ENCODE measurements at regions not wholly inside any gene's neighbourhood (a gene's known extent, or its start where the extent isn't known, plus 50 kb on each side); places are given as distances from the start of the nearest gene placed in this dataset.
"Not testable (repeated sequence)": the region's sequence is repeated elsewhere in the genome, so short reads cannot be mapped to it uniquely, and the experiment has no call there.

DNA sequence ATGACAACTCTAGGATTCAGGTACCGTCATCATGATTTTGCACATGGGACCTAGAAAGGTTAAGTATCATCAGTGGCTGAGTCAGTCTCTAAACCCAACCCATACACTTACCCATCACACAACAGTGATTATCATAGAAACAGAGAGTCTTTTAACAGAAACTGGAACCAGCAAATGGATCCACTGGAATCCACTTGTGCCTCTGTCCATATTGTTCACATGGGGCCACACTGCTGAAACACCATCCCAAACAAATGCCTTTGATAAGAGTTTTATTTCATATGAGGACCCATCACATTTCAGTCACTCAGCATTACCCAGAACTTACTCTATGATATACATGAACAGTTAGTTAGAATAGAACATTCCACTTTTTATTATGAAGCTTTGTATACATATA is 430.0 kb downstream of the STK39 start:
- Mint-ChIP-seq H3K4me3 (no peak overlapping the region), H3K4me1 (no peaks in the 10 kb centered on the region), H3K27ac (no peak overlapping the region), H3K9me3 (no peaks in the 10 kb centered on the region), H3K36me3 (no peaks in the 10 kb centered on the region), H3K27me3 (peaks cover 7 to 9% of the 10 kb centered on the region in 2 donors)
- Histone ChIP-seq H3K27me3 (replicated peaks in 1 of 2; ENCODE audit: control insufficient read depth in 2 of 2, extremely low read depth in 1 of 2, insufficient read depth in 2 of 2, low read length in 1 of 2) (no peaks in the 10 kb centered on the region), H3K9me3 (peaks cover 2% of the 10 kb centered on the region), H3K36me3 (ENCODE audit: control insufficient read depth in 2 of 2, extremely low read depth in 1 of 2, insufficient read depth in 1 of 2, low read length in 1 of 2) (no peaks in the 10 kb centered on the region), H3K4me3 (ENCODE audit: control insufficient read depth in 1 of 2, extremely low read depth in 1 of 2, low read length in 1 of 2) (no peak overlapping the region), H3K27ac (ENCODE audit: low read length) (no peak overlapping the region), H3K4me1 (ENCODE audit: control insufficient read depth in 1 of 2, extremely low read depth in 1 of 2, insufficient read depth in 2 of 2, low read length in 2 of 2) (no peaks in the 10 kb centered on the region)
- POLR2A ChIA-PET = no interaction called here
- WGBS (ENCODE audit: insufficient coverage) = 43% methylated on average over 1 of the region's 1 CpG
- DNase-seq (no peak), ATAC-seq (replicated peaks in 1 of 4) (no peak)
- CTCF ChIA-PET = no interaction called here

DNA sequence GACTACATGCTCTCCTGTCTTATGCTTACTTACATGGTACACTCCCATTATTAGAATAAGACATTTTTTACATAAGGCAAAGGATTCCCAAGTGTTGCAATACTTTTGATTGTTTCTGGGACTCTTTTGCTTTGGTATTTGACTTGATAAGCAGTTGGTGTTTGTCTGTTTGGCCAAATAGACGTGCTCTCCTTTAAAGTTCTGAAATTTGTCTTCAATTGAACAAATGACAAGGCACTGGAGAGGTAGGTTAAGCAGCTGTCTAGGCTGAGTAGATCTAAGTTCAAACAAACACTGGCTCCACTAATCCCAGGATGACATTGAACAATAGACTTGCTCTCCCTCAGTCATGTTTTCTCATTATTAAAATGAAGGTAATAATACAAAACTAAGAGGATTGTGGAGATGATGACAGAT is 430.5 kb downstream of the STK39 start:
- ChIA-PET POLR2A (no interaction called here), CTCF (no interaction called here)
- Mint-ChIP-seq H3K27ac (no peak overlapping the region), H3K36me3 (no peaks in the 10 kb centered on the region), H3K9me3 (no peaks in the 10 kb centered on the region), H3K4me1 (no peaks in the 10 kb centered on the region), H3K4me3 (no peak overlapping the region), H3K27me3 (peaks cover 7 to 9% of the 10 kb centered on the region in 2 donors)
- ATAC-seq (replicated peaks in 1 of 4) = no peak
- no peak overlapping the region for H3K4me3 ChIP-seq (ENCODE audit: control insufficient read depth in 1 of 2, extremely low read depth in 1 of 2, low read length in 1 of 2)
- H3K9me3 ChIP-seq = peaks cover 2% of the 10 kb centered on the region
- H3K36me3 ChIP-seq (ENCODE audit: control insufficient read depth in 2 of 2, extremely low read depth in 1 of 2, insufficient read depth in 1 of 2, low read length in 1 of 2) = no peaks in the 10 kb centered on the region
- H3K4me1 ChIP-seq (ENCODE audit: control insufficient read depth in 1 of 2, extremely low read depth in 1 of 2, insufficient read depth in 2 of 2, low read length in 2 of 2) = no peaks in the 10 kb centered on the region
- DNase-seq = no peak
- no CpG with 5 or more reads among the region's 1 CpG for WGBS (ENCODE audit: insufficient coverage)
- H3K27ac ChIP-seq (ENCODE audit: low read length) = no peak overlapping the region
- H3K27me3 ChIP-seq (replicated peaks in 1 of 2; ENCODE audit: control insufficient read depth in 2 of 2, extremely low read depth in 1 of 2, insufficient read depth in 2 of 2, low read length in 1 of 2) = no peaks in the 10 kb centered on the region

DNA sequence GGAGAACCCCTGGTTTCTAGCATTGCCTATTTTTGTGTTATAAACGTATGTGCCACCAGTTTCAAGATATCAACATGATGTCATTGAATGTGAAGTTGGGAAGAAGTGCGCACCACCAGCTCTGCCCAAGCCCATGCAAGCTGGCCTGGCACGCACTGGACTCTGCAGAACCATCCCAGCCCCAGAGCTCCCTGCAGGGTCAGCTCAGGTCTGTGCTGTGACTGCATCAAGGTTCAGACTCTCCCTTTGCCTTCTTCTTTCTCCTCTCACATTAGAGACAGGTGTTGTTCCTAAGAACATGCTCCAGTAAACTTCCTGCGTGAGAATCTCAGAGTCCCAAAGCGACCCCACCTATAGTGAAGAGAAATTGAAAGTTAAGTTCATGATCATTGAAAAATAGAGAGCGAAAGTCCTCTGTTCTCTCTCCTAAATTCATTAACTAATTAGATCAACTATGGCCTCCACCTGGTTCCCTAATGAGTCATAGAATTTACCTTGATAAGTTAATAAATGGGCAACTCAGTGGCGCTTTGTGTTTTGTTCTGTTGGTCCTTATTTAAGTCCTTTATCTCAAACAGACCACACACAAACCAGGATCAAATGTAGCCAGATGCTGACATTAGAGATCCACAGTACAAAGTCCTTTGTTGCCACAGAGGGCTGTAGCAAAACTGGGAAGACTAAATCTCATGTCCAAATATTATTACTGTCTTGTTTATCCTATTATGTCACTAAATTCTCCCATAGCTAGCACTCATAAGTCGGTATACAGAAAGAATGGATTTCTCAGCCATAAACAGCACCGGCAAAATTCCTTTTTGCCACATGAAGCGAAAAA is 432.3 kb downstream of the STK39 start:
- Histone ChIP-seq H3K27me3 (replicated peaks in 1 of 2; ENCODE audit: control insufficient read depth in 2 of 2, extremely low read depth in 1 of 2, insufficient read depth in 2 of 2, low read length in 1 of 2) (no peaks in the 10 kb centered on the region), H3K4me3 (ENCODE audit: control insufficient read depth in 1 of 2, extremely low read depth in 1 of 2, low read length in 1 of 2) (no peak overlapping the region), H3K36me3 (ENCODE audit: control insufficient read depth in 2 of 2, extremely low read depth in 1 of 2, insufficient read depth in 1 of 2, low read length in 1 of 2) (no peaks in the 10 kb centered on the region), H3K4me1 (ENCODE audit: control insufficient read depth in 1 of 2, extremely low read depth in 1 of 2, insufficient read depth in 2 of 2, low read length in 2 of 2) (no peaks in the 10 kb centered on the region), H3K9me3 (peaks cover 2% of the 10 kb centered on the region), H3K27ac (ENCODE audit: low read length) (no peak overlapping the region)
- peaks cover 0 to 2% (median 0%) of the 10 kb centered on the region in 3 donors for H3K9me3 Mint-ChIP-seq
- peaks cover 7 to 12% of the 10 kb centered on the region in 2 donors for H3K27me3 Mint-ChIP-seq
- no peak overlapping the region for H3K4me3 Mint-ChIP-seq
- WGBS (ENCODE audit: insufficient coverage) = 40% methylated on average over 1 of the region's 10 CpGs
- ChIA-PET POLR2A (no interaction called here), CTCF (no interaction called here)
- no peak for DNase-seq
- no peak overlapping the region for H3K27ac Mint-ChIP-seq
- H3K36me3 Mint-ChIP-seq = no peaks in the 10 kb centered on the region
- no peaks in the 10 kb centered on the region for H3K4me1 Mint-ChIP-seq
- no peak for ATAC-seq (replicated peaks in 1 of 4)

DNA sequence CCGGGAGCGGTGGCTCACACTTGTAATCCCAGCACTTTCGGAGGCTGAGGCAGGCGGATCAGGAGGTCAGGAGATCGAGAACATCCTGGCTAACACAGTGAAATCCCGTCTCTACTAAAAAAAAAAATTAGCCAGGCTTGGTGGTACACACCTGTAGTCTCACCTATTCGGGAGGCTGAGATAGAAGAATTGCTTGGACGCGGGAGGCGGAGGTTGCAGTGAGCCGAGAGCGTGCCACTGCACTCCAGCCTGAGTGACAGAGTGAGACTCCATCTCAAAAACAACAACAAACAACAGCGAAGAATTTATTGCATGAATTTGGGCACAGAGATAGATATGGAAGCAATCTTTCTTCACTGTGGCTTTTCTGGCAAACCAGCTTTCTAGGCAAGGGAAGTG is 432.9 kb downstream of the STK39 start:
- H3K4me1 ChIP-seq (ENCODE audit: control insufficient read depth in 1 of 2, extremely low read depth in 1 of 2, insufficient read depth in 2 of 2, low read length in 2 of 2); H3K4me1 Mint-ChIP-seq; H3K36me3 Mint-ChIP-seq; H3K9me3 Mint-ChIP-seq; H3K4me3 Mint-ChIP-seq; DNase-seq; CTCF ChIA-PET; H3K9me3 ChIP-seq; H3K36me3 ChIP-seq (ENCODE audit: control insufficient read depth in 2 of 2, extremely low read depth in 1 of 2, insufficient read depth in 1 of 2, low read length in 1 of 2); POLR2A ChIA-PET; H3K4me3 ChIP-seq (ENCODE audit: control insufficient read depth in 1 of 2, extremely low read depth in 1 of 2, low read length in 1 of 2); H3K27me3 ChIP-seq (replicated peaks in 1 of 2; ENCODE audit: control insufficient read depth in 2 of 2, extremely low read depth in 1 of 2, insufficient read depth in 2 of 2, low read length in 1 of 2); H3K27ac Mint-ChIP-seq; H3K27ac ChIP-seq (ENCODE audit: low read length); ATAC-seq (replicated peaks in 1 of 4): not testable (repeated sequence)
- 89% methylated on average over 11 of the region's 13 CpGs for WGBS (ENCODE audit: insufficient coverage)
- peaks cover 7 to 12% of the 10 kb centered on the region in 2 donors for H3K27me3 Mint-ChIP-seq

DNA sequence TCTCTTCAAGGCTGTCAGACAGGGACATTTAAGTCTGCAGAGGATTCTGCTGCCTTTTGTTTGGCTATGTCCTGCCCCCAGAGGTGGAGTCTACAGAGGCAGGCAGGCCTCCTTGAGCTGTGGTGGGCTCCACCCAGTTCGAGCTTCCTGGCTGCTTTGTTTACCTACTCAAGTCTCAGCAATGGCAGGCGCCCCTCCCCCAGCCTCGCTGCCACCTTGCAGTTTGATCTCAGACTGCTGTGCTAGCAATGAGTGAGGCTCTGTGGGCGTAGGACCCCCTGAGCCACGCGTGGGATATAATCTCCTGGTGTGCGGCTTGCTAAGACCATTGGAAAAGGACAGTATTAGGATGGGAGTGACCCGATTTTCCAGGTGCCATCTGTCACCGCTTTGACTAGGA is 437.6 kb downstream of the STK39 start:
- Mint-ChIP-seq H3K9me3 (peaks cover 2 to 13% (median 6%) of the 10 kb centered on the region in 3 donors), H3K27me3 (peaks cover 5 to 12% of the 10 kb centered on the region in 2 donors)
- H3K4me3 Mint-ChIP-seq; ATAC-seq (replicated peaks in 1 of 4); H3K4me1 ChIP-seq (ENCODE audit: control insufficient read depth in 1 of 2, extremely low read depth in 1 of 2, insufficient read depth in 2 of 2, low read length in 2 of 2); H3K36me3 Mint-ChIP-seq; H3K27ac ChIP-seq (ENCODE audit: low read length); H3K27ac Mint-ChIP-seq; H3K4me1 Mint-ChIP-seq; POLR2A ChIA-PET; H3K36me3 ChIP-seq (ENCODE audit: control insufficient read depth in 2 of 2, extremely low read depth in 1 of 2, insufficient read depth in 1 of 2, low read length in 1 of 2); DNase-seq; H3K9me3 ChIP-seq; H3K4me3 ChIP-seq (ENCODE audit: control insufficient read depth in 1 of 2, extremely low read depth in 1 of 2, low read length in 1 of 2); CTCF ChIA-PET; H3K27me3 ChIP-seq (replicated peaks in 1 of 2; ENCODE audit: control insufficient read depth in 2 of 2, extremely low read depth in 1 of 2, insufficient read depth in 2 of 2, low read length in 1 of 2): not testable (repeated sequence)
- WGBS (ENCODE audit: insufficient coverage) = 83% methylated on average over 5 of the region's 9 CpGs

DNA sequence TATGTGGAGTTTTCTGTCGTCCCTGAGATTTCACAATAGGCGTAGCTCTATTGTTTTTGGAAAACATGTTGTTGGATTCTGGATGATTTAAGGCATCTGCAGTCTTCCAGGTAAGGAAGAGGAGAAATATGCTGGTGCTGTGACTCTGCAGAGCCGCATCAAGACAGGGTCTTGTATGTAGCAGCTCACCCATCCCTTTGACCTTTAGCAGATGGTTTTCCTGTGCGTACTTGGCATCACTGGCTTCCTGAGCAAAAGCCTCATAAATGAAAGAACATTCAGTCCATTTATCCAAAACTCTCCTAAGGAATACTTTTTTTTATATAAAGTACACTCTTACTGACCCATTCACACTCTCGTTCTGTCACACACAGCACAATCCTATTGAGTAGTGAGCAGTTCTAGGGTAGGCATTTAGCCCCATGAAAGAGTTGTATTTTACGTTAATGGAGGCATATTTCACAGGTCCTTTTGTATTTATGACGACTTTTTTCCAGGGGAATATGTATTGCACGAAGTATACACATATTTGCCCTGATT is 443.9 kb downstream of the STK39 start:
- Mint-ChIP-seq H3K27me3 (no peaks in the 10 kb centered on the region), H3K4me3 (no peak overlapping the region), H3K4me1 (no peaks in the 10 kb centered on the region), H3K9me3 (peaks cover 0 to 13% (median under 1%) of the 10 kb centered on the region in 3 donors), H3K36me3 (no peaks in the 10 kb centered on the region), H3K27ac (no peak overlapping the region)
- ChIA-PET CTCF (interaction anchor here in 1 of 2 donors (0.6 kb wide), 1 partner anchor 138 kb away, joined by 3 read pairs; no protein-coding TSS in a partner anchor), POLR2A (no interaction called here)
- H3K27me3 ChIP-seq (replicated peaks in 1 of 2; ENCODE audit: control insufficient read depth in 2 of 2, extremely low read depth in 1 of 2, insufficient read depth in 2 of 2, low read length in 1 of 2) = no peaks in the 10 kb centered on the region
- 70% methylated on average over 2 of the region's 8 CpGs for WGBS (ENCODE audit: insufficient coverage)
- no peak overlapping the region for H3K27ac ChIP-seq (ENCODE audit: low read length)
- no peaks in the 10 kb centered on the region for H3K4me1 ChIP-seq (ENCODE audit: control insufficient read depth in 1 of 2, extremely low read depth in 1 of 2, insufficient read depth in 2 of 2, low read length in 2 of 2)
- ATAC-seq (replicated peaks in 1 of 4) = no peak
- H3K4me3 ChIP-seq (ENCODE audit: control insufficient read depth in 1 of 2, extremely low read depth in 1 of 2, low read length in 1 of 2) = no peak overlapping the region
- no peak for DNase-seq
- H3K36me3 ChIP-seq (ENCODE audit: control insufficient read depth in 2 of 2, extremely low read depth in 1 of 2, insufficient read depth in 1 of 2, low read length in 1 of 2) = no peaks in the 10 kb centered on the region
- H3K9me3 ChIP-seq = no peaks in the 10 kb centered on the region

Measured in T-cell (primary cell).